ENCODE measurements at regions not wholly inside any gene's neighbourhood (a gene's known extent, or its start where the extent isn't known, plus 50 kb on each side); places are given as distances from the start of the nearest gene placed in this dataset.

GRCh38 chr18:45191795-45192194, 423.5 kb upstream of the SLC14A2 start:
- TF ChIP-seq CTCF (IDR thresholded peaks at IDR 0.05): no peak

GRCh38 chr18:45197526-45197970, 417.7 kb upstream of the SLC14A2 start:
- TF ChIP-seq CTCF (IDR thresholded peaks at IDR 0.05): no peak

- TF ChIP-seq CTCF (IDR thresholded peaks at IDR 0.05): no peak
These were observed 416.8 kb upstream of the SLC14A2 start for GRCh38 chr18:45198526-45198925.

- no peak for TF ChIP-seq CTCF (IDR thresholded peaks at IDR 0.05)
These were observed 414.2 kb upstream of the SLC14A2 start for GRCh38 chr18:45201029-45201428.

- TF ChIP-seq CTCF (IDR thresholded peaks at IDR 0.05): no peak
These were observed 413.8 kb upstream of the SLC14A2 start for GRCh38 chr18:45201489-45201888.

- no peak for TF ChIP-seq CTCF (IDR thresholded peaks at IDR 0.05)
These were observed 413.2 kb upstream of the SLC14A2 start for GRCh38 chr18:45202061-45202460.

GRCh38 chr18:45203677-45204076, 411.6 kb upstream of the SLC14A2 start:
- TF ChIP-seq CTCF (IDR thresholded peaks at IDR 0.05): no peak

GRCh38 chr18:45207328-45207727, 407.9 kb upstream of the SLC14A2 start:
- TF ChIP-seq CTCF (IDR thresholded peaks at IDR 0.05): no peak

Measured in LNCAP (cell line).